Mucosa of descending colon (tissue), 3 donors: ENCODE measurements at regions not wholly inside any gene's neighbourhood (a gene's known extent, or its start where the extent isn't known, plus 50 kb on each side); places are given as distances from the start of the nearest gene placed in this dataset.
A peak's percentile ranks its signal among the peaks of the same experiment; 100 is the strongest.
"Not testable (repeated sequence)": the region's sequence is repeated elsewhere in the genome, so short reads cannot be mapped to it uniquely, and the experiment has no call there.

Experiments
- ATAC-seq: fragments of 200-7000 bp; cut with Tn5 transposase; one replicate; pipeline ENCODE4 v1.9.1; 2020; ENCODE audit warnings: mild to moderate bottlenecking, moderate library complexity
- DNase-seq, 3 donors: peaks; one replicate each; pipeline ENCODE4 v3.0.0-alpha.2; 2020
- H3K36me3 ChIP-seq: fragments of 200-600 bp; one replicate; pipeline ENCODE4 v1.8.0; 2021; ENCODE audit warnings: low read depth, mild to moderate bottlenecking
- H3K4me1 ChIP-seq: fragments of 200-600 bp; one replicate; pipeline ENCODE4 v1.8.0; 2021; ENCODE audit warnings: low read depth, mild to moderate bottlenecking
- H3K4me3 ChIP-seq: fragments of 200-600 bp; one replicate; pipeline ENCODE4 v1.8.0; 2021; ENCODE audit warnings: mild to moderate bottlenecking
- H3K9me3 ChIP-seq: fragments of 200-600 bp; one replicate; pipeline ENCODE4 v1.8.0; 2021; ENCODE audit warnings: mild to moderate bottlenecking
- CTCF ChIP-seq: fragments of 200-600 bp; IDR thresholded peaks from one replicate; pipeline ENCODE4 v1.8.0; 2022; ENCODE audit warnings: antibody characterized with exemption, mild to moderate bottlenecking
- intact Hi-C, 2 donors: fragments of 100-400 bp; cut with DNase I in 1 of 2; cut with micrococcal nuclease in 1 of 2; formaldehyde crosslinking; loops; one replicate each; pipeline versions ENCODE4 v1.11.0 to v1.11.1; 2022; cut with DNase I, micrococcal nuclease
- donor health status: DM: no; HTN: no; CAD: no; lungs with moderate emphysema.
- donor health status: DM: no; HTN: no; CAD: no.
- donor health status: DM: no; HTN: yes; CAD: no.

- Histone ChIP-seq H3K9me3 (no peaks in the 10 kb centered on the region), H3K4me3 (no peak overlapping the region), H3K36me3 (no peaks in the 10 kb centered on the region), H3K4me1 (no peaks in the 10 kb centered on the region)
- DNase-seq = no peak
- no peak for ATAC-seq
- intact Hi-C loops = no loop called here
- TF ChIP-seq CTCF = no peak
Observed at GRCh38 chr2:113334147-113334546, 55.4 kb upstream of the PAX8 start.

DNA sequence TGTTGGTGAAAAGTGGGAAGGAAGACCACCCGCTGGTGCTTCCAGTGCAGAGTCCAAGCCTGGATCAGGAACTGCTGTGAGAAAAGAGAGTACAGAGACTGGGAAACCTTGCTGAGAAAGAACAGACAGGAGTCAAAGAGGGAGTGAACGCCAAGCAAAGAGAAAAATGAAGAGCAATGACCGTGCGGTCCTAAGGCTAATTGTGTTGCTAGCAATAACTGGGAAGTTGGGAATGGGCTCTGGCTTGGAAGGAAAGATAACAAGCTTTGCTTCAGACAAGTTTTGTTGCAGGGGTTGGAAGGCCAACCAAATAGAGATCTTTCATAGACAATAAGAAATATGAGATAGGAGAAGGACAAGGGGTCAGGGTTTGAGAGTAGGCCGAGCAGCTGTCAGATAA, 55.0 kb upstream of the PAX8 start:
- H3K4me1 ChIP-seq, H3K9me3 ChIP-seq, DNase-seq, H3K36me3 ChIP-seq, intact Hi-C loops, ATAC-seq, H3K4me3 ChIP-seq: not testable (repeated sequence)

DNA sequence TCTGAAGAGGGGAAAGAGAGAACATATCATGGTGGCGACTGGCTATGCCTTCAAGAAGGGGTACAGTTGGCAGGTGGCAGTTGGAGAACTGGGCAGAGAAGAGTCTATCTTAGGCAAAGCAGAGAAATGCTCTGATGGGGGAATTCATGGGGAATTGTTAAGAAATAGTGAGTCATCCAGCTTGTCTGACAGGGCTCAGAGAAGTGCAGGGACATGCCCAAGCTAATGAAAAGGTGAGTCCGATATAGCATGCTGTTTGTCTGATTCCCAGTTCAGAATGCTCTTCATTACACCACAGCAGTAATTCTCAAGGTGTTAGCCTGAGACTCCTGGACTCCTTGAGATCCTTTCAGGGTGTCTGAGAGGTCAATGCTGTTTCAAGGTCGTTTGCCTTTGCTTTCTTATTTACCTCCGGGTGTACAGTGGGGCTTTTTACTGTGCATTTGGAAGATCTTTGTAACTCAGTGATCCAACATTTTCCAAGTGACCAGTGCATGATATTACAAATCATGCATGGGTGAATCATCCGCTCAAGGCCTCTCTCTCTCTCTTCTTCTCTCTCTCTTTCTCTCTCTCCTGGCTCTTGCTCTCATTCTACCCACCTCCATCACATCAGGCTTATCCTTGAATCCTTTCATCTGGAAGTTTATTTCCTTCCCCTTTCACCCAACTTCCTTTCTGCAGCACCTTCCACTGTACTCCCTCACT, 51.5 kb upstream of the PAX8 start:
- DNase-seq, intact Hi-C loops, ATAC-seq: not testable (repeated sequence)

GRCh38 chr2:113328973-113329372, 50.3 kb upstream of the PAX8 start:
- DNase-seq, H3K4me3 ChIP-seq, H3K9me3 ChIP-seq, H3K36me3 ChIP-seq, H3K4me1 ChIP-seq, intact Hi-C loops: not testable (repeated sequence)
- ATAC-seq = peak; percentile 45

More for the DNA sequence above, 51.5 kb upstream of the PAX8 start:
- H3K4me3 ChIP-seq, H3K4me1 ChIP-seq, H3K9me3 ChIP-seq, H3K36me3 ChIP-seq: not testable (repeated sequence)

- intact Hi-C loops, H3K4me1 ChIP-seq, H3K4me3 ChIP-seq, ATAC-seq, H3K9me3 ChIP-seq, DNase-seq, H3K36me3 ChIP-seq: not testable (repeated sequence)
Observed at GRCh38 chr2:113328572-113328971, 49.9 kb upstream of the PAX8 start.
